Stimulated activated CD8-positive, alpha-beta memory T cell treated with anti-CD3 and anti-CD28 coated beads, Interleukin-4, amount 100 ng/mL, for 48 hours (primary cell): ENCODE measurements at regions not wholly inside any gene's neighbourhood (a gene's known extent, or its start where the extent isn't known, plus 50 kb on each side); places are given as distances from the start of the nearest gene placed in this dataset.

ENCODE experiments used
- DNase-seq: peaks from one replicate; pipeline ENCODE4 v3.0.0-alpha.2; 2020

DNA sequence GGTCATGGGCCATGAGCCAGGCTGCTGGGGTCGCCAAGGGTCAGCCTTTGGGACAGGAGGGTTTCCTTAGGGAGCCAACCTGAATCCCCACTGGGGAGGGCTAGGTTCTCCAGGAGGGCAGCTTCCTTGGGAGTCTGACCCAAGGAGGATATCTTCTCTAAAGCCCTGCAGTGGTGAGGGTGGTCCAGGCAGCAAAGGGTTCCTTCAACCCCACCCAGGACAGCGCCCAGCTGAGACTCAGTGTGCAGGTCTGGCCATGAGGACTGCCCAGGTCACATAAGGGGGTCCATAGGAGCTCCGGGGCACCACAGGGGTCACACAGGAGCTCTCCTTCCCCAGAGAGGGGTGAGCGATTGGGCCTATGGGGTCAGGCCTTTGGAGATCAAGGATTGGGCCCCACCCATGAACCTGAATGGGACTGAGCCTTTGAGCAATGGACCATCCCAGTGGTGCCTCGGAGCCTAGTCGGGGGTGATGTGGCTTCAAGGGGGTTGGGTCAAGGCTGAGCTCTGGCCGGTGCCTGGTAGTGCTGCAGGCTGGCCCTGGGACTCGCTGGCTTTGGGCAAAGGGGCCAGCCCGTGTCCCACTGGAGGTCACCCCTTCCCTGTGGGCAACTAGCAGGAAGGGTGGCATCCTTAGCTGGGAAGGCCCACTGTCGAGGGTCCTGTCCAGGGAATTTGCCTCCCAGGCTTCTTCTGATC, 216.5 kb downstream of the SNRPN start:
- DNase-seq, result no peak

GRCh38 chr15:25171856-25172687, 217.3 kb downstream of the SNRPN start:
- peak; percentile 5 for DNase-seq

DNA sequence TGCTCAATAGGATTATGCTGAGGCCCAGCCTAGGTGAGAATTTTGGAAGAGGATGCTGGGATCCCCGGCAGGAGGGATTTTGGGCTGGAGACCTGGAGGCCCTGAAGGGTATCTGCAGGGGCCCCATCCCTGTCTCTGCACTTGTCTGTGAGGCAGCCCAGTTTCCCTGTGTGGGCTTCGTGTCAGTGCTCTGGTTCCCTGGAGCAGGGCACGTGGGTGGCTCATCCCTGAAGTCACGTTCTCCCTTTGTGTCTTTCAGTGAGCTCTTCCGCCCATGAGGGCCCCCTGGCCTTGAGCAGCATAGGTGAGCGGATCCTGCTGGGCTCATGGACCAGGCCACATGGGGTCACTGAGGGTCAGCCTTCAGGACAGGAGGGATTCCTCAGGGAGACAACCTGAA, 217.9 kb downstream of the SNRPN start:
- DNase-seq, result no peak

DNA sequence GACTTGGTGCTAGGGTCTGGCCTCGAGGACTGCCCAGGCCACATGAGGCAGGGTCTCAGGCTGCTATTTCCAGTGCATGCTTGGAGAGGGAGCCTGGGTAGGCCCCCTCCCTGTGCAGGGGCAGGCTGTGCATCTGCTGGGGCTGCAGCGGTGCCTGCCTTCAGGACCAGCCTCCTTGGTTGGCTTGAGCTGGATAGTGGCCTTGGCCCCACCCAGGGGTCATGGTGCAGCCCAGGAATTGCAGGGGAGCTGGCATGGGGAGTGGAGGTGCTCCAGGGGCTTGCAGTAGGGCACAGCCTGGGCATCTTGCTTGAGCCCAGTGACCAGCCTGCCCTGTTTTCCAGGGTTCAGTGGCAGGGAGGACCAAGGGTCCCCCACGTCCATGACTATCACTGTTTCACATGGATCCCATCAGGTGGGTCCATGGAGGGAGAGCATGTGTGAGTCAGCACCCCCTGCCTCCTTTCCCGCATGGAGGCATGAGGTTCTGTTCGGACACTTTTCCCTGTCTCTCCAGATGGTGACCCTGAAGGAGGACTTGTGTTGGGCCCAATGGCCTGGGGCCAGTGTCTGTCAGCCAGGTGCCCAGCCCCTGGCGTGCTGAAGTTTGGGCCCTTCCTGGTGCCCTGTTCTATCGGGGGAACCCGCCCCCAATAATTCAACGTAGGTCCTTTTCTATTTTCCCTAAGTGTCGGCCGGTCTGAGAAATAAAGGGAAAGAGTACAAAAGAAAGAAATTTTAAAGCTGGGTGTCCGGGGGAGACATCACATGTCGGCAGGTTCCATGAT, 218.6 kb downstream of the SNRPN start:
- DNase-seq, result no peak

DNA sequence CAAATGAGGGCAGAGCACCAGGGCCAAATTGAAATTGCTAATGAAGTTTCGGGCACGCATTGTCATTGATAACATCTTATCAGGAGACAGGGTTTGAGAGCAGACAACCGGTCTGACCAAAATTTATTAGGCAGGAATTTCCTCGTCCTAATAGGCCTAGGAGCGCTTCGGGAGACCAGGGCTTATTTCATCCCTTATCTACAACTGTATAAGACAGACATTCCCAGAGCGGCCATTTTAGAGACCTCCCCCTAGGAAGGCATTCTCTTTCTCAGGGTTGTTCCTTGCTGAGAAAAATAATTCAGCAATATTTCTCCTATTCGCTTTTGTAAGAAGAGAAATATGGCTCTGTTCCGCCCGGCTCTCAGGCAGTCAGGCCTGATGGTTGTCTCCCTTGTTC, 219.4 kb downstream of the SNRPN start:
- peak; percentile 22 for DNase-seq

DNA sequence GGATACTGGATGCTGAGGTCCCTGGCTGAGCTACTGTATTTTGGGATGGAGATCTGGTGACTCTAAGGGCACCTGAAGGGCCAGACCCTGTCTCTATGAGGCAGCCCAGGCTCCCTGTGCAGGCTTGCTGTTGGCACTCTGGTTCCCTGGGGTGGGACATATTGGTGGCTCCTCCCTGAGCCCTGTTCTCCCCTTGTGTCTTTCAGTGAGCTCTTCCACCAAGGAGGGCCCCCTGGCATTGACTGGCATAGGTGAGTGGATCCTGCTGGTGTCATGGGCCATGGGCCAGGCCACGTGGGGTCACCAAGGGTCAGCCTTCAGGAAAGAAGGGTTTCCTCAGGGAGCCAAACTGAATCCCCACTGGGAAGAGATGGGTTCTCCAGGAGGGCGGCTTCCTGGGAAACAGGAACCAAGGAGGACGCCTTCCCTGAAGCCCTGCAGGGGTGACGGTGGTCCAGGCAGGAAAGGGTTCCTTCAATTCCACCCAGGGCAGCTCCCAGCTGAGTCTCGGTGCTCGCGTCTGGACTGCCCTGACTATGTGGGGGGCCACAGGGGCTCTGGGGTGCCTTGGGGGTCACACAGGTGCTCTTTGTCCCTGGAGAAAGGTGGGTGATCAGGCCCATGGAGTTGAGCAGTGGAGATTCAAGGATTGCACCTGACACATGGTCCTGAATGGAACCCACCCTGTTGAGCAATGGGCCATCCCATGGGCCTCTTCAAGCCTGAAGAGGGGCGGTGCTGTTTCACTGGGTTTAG, 220.4 kb downstream of the SNRPN start:
- peak; percentile 10 for DNase-seq

- peak; percentile 5 for DNase-seq
Observed at GRCh38 chr15:25175789-25176615, 221.2 kb downstream of the SNRPN start.

DNA sequence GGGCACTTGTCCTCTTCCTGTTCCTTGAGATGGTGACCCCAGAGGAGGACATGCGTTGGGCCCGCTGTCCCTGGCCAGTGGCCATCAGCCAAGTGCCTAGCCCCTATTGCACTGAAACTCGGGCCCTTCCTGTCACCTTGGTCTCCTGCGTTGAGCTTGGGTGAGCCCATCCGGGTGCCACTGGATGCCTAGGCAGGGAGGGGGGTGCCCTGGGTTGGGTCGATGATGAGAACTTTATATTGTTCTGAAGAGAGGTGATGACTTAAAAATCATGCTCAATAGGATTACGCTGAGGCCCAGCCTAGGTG, 221.8 kb downstream of the SNRPN start:
- DNase-seq, result no peak

DNA sequence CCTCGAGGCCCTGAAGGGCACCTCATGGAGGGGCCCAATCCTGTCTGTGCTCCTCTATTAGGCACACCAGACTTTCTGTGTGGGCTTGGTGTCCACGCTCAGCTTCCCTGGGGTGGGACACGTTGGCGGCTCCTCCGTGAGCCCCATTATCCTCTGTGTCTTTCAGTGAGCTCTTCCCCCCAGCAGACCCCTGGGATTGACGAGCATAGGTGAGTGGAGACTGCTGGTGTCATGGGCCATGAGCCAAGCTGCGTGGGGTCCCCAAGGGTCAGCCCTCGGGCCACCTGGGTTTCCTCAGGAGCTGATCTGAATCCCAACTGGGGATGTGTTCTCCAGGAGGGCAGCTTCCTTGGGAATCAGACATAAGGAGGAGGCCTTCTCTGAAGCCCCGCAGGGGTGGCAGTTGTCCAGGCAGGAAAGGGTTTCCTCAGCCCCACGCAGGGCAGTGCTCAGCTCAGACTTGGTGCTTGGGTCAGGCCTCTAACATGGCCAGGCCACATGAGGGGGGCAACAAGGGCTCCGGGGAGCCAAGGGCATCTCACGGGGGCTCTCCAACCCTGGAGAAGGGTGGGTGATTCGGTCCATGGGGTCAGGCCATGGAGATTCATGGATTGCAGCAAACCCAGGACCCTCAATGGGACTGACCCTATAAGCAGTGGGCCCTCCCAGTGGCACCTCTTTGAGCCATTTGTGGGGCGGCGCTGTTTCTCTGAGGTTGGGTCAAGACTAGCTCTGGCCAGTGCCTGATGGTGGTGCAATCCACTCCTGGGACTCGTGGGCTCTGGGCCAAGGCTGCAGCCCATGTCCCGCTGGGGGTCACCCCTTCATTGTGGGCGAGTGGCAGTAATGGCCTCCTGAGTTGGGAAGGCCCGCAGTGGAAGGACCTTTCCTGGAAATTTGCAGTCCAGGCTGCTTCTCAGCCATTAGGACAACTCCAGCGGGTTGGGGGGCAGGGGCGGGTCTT, 222.5 kb downstream of the SNRPN start:
- peak; percentile 5 for DNase-seq

GRCh38 chr15:25177955-25178801, 223.4 kb downstream of the SNRPN start:
- peak; percentile 8 for DNase-seq

DNA sequence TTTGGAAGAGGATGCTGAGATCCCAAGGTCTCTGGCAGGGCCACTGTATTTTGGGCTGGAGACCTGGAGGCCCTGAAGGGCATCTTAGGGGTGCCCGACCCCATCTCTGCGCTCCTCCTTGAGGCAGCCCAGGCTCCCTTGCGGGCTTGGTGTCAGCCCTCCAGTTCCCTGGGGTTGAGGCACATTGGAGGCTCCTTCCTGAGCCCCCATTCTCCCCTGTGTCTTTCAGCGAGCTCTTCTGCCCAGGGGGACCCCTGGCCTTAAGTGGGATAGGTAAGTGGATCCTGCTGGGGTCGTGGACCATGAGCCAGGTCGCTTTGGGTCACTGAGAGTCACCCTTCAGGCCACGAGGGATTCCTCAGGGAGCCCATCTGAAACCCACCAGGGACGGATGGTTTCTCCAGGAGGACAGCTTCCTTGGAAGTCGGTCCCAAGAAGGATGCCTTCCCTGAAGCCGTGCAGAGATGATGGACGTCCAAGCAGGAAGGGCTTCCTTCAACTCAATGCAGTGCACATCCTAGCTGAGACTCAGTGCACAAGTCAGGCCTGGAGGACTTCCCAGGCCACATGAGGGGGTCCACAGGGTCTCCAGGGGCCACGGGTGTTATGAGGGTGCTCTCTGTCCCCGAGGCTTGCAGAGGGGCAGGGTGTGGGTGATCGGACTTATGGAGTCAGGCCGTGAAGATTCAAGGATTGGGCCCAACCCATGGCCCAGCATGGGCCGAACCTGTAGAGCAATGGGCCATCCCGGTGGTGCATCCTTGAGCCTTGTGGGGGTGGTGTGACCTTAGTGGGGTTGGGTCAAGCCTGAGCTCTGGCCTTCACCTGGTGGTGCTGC, 224.3 kb downstream of the SNRPN start:
- DNase-seq, result no peak

DNA sequence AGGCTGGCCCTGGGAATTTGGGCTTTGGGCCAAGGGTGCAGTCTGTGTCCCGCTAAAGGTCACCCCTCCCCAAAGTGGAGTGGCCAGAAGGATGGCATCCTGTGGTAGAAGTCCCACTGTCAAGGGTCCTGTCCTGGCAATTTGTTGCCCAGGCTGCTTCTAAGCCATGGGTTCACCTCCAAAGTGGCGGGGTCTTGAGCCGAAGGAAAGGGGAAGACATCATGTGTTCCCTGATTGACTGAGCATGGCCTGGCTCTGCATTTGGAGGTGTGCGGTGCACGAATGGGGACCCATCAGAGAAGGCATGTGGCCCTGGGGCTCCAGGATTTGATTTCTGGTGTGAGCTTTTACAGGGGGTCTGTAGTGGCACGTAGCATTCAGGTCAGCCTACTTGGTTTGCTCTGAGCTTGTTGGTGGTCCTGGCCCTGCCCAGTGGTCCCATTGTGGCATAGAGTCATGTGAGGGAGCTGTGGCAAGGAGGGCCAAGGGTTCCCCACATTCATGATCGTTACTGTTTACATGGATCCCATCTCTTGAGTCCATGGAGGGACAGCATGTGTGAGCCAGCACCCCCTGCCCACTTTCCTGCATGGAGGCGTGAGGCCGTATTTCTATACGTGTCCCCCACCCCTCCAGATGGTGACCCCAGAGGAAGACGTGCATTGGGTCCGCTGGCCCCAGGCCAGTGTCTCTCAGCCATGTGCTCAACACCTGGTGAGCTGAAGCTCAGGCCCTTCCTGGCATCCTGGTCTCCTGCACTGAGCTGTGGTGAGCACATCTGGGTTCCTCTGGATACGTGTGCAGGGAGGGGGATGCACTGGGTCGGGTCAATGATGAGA, 225.1 kb downstream of the SNRPN start:
- DNase-seq, result peak; percentile 8

DNA sequence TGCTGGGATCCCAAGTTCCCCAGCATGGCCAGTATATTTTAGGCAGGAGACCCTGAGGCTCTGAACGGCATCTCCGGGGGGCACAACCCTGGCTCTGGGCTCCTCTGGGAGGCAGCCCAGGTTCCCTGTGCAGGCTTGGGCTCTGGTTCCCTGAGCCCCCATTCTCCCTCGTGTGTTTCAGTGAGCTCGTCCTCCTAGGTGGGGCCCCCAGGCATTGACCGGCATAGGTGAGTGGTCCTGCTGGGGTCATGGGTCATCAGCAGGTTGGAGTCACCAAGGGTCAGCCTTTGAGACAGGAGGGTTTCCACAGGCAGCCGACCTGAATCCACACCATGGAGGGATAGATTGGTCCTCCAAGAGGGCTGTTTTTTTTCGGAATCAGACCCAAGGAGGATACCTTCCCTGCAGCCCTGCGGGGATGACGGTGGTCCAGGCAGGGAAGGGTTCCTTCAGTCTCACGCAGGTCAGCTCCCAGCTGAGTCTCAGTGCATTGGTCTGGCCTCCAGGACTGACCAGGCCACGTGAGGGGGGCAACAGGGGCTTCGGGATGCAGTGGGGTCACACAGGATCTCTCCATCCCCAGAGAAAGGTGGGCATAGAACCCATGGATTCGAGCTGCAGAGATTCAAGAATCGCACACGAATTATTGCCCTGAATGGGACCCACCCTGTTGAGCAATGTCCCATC, 226.0 kb downstream of the SNRPN start:
- no peak for DNase-seq

- DNase-seq, result no peak
Observed at GRCh38 chr15:25181293-25182097, 226.7 kb downstream of the SNRPN start.

DNA sequence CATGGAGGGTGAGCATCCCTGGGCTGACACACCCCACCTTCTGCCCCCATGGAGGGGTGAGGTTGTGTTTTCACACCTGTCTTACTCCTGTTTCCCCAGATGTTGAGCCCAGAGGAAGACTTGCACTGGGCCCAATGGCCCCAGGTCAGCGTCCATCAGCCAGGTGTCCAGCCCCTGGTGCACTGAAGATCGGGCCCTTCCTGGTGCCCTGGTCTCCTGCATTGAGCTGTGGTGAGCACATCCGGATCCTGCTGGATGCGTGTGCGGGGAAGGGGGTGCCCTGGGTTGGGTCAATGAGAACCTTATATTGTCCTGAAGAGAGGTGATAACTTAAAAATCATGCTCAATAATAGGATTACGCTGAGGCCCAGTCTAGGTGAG, 227.3 kb downstream of the SNRPN start:
- DNase-seq, result no peak

DNA sequence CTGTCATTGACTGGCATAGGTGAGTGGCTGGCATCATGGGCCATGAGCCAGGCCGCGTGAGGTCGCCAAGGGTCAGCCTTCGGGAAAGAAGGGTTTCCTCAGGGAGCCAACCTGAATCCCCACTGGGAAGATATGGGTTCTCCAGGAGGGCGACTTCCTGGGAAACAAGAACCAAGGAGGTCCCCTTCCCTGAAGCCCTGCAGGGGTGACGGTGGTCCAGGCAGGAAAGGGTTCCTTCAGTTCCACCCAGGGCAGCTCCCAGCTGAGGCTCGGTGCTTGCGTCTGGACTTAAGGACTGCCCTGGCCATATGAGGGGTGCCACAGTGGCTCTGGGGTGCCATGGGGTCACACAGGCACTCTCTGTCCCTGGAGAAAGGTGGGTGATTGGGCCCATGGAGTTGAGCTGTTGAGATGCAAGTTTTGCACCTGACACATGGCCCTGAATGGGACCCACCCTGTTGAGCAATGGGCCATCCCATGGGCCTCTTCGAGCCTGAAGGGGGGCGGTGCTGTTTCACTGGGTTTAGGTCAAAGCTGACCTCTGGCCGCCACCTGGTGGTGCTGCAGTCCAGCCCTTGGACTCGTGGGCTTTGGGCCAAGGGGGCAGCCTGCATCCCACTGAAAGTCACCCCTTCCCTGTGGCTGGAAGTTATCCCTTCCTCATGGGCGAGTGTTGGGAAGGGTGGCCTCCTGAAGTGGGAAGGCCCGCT, 228.1 kb downstream of the SNRPN start:
- DNase-seq, result no peak
